Spleen (tissue), 11 donors: ENCODE measurements at regions not wholly inside any gene's neighbourhood (a gene's known extent, or its start where the extent isn't known, plus 50 kb on each side); places are given as distances from the start of the nearest gene placed in this dataset.

Experiments
- DNase-seq: peaks from one replicate; pipeline ENCODE4 v3.0.0-alpha.2; 2020
- H3K27ac ChIP-seq, 8 donors: fragments of 200-600 bp; sonication (generic) in 7 of 8; 1 replicate in 4 of 8; 2 replicates in 4 of 8; pipeline versions ENCODE4 v1.5.0 to v1.8.0; 2016 to 2021; ENCODE audit warnings: inconsistent platforms in 4 of 8, mild to moderate bottlenecking in 4 of 8, moderate library complexity in 1 of 8
- H3K27me3 ChIP-seq, 7 donors: fragments of 200-600 bp; sonication (generic) in 6 of 7; replicated peaks in 1 of 7; 1 replicate in 4 of 7; 2 replicates in 3 of 7; pipeline versions ENCODE4 v1.5.0 to v1.8.0; 2016 to 2021; ENCODE audit warnings: inconsistent platforms in 3 of 7, mild to moderate bottlenecking in 1 of 7
- H3K36me3 ChIP-seq, 6 donors: fragments of 200-600 bp; sonication (generic) in 5 of 6; 1 replicate in 4 of 6; 2 replicates in 2 of 6; pipeline versions ENCODE4 v1.5.0 to v1.8.0; 2016 to 2021; ENCODE audit warnings: inconsistent platforms in 2 of 6
- H3K4me1 ChIP-seq, 6 donors: fragments of 200-600 bp; sonication (generic) in 5 of 6; 1 replicate in 3 of 6; 2 replicates in 3 of 6; pipeline versions ENCODE4 v1.5.0 to v1.8.0; 2016 to 2021; ENCODE audit warnings: inconsistent platforms in 3 of 6
- H3K4me3 ChIP-seq, 8 donors: fragments of 200-600 bp; sonication (generic) in 7 of 8; 1 replicate in 4 of 8; 2 replicates in 4 of 8; pipeline versions ENCODE4 v1.5.0 to v1.8.0; 2016 to 2021; ENCODE audit warnings: inconsistent platforms in 4 of 8, mild to moderate bottlenecking in 4 of 8, moderate library complexity in 2 of 8
- H3K9me3 ChIP-seq, 8 donors: fragments of 200-600 bp; sonication (generic) in 7 of 8; 1 replicate in 4 of 8; 2 replicates in 4 of 8; pipeline versions ENCODE4 v1.5.0 to v1.8.0; 2016 to 2021; ENCODE audit warnings: inconsistent platforms in 4 of 8
- POLR2A ChIP-seq, 3 donors: fragments of 450-650 bp; IDR thresholded peaks; one replicate each; pipeline ENCODE4 v1.5.1; 2017; ENCODE audit warnings: antibody characterized with exemption in 3 of 3, mild to moderate bottlenecking in 1 of 3
- POLR2AphosphoS5 ChIP-seq, 3 donors: sonication (generic); formaldehyde crosslinking; IDR thresholded peaks; one replicate each; pipeline ENCODE4 v1.5.1; 2017; ENCODE audit warnings: antibody characterized with exemption in 3 of 3
- WGBS, 5 donors: extraction: QIAGEN DNeasy Blood & Tissue Kit in 3 of 5; methylation state at CpG; one replicate each; pipeline versions ENCODE4 v1.1.5 to v1.1.7; 2013 to 2018; 5-methylcytosine and 5-hydroxymethylcytosine counted together
- intact Hi-C: fragments of 100-400 bp; cut with DNase I; formaldehyde crosslinking; loops from one replicate; pipeline ENCODE4 v1.15.0; 2023; ENCODE audit warnings: low total_unique reads
- TF ChIP-seq, protein P1 (sequence below), 11 experiments: fragments of 200-600 bp in 7 of 11; fragments of 450-650 bp in 4 of 11; sonication (generic) in 4 of 11; IDR thresholded peaks in 8 of 11; conservative IDR thresholded peaks in 3 of 11; 1 replicate in 7 of 11; 2 replicates in 4 of 11; pipeline versions ENCODE4 v1.4.0 to v1.8.0; 2016 to 2021; ENCODE audit warnings: antibody characterized with exemption in 11 of 11, inconsistent platforms in 4 of 11, mild to moderate bottlenecking in 1 of 11
- donor health status: healthy with polysubstance abuse.
- donor health status: DM: no; HTN: no; CAD: no; lungs with moderate emphysema.
- donor health status: DM: no; HTN: no; CAD: no.
- donor health status: Bipolar disorder and iron deficiency.
- donor health status: healthy.
- donor health status: DM: no; HTN: no; CAD: no.
- donor health status: DM: yes; HTN: yes; CAD: no.

DNA sequence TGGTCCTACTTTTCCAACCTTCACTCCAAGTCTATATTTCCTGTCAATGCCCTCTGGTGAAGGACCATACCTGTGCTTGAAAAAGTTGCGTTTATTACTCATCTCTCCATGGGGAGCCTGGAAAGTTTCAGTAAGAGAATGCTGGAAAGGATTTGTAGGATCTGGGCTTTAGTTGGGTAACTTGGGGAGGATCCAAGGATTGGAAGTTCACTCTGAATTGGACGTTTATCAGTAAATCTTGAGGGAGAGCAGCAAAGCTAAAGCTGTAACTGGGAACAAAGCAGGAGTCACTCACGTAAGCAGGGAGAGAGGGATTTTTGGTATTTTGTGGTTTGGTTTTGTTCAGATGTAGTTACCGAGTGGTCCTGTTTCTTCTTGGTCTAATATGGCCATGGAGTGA, 51.4 kb upstream of the NPVF start:
- WGBS, 5 donors, result 81 to 88% (median 83%) methylated on average over 4 of the region's 4 CpGs
- TF ChIP-seq POLR2AphosphoS5 (IDR thresholded peaks at IDR 0.05), result no peak

DNA sequence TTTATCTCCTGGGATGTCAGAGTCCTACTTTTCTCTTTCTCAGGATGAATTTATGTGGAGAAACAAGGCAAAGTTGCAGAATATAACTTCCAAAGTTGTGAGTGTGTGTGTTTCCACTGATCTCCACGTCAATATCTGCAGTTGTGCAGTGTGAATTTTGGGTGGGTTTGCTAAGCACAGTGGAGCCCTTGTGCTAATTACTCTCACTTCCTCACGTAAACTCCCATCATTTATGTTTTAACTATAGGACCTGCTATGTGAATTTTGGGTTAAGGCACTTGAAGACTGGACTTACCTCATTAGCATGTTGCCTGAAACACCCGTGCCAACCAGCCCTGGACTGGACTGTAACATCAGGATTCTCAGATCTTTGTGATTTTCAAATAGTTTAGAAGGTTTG, 51.9 kb upstream of the NPVF start:
- Histone ChIP-seq H3K36me3 (no peaks in the 10 kb centered on the region), H3K27ac (no peak overlapping the region), H3K4me1 (no peaks in the 10 kb centered on the region), H3K4me3 (no peak overlapping the region), H3K9me3 (no peaks in the 10 kb centered on the region), H3K27me3 (no peaks in the 10 kb centered on the region)
- TF ChIP-seq POLR2A (IDR thresholded peaks at IDR 0.05), result no peak
- TF ChIP-seq, protein P1, sequence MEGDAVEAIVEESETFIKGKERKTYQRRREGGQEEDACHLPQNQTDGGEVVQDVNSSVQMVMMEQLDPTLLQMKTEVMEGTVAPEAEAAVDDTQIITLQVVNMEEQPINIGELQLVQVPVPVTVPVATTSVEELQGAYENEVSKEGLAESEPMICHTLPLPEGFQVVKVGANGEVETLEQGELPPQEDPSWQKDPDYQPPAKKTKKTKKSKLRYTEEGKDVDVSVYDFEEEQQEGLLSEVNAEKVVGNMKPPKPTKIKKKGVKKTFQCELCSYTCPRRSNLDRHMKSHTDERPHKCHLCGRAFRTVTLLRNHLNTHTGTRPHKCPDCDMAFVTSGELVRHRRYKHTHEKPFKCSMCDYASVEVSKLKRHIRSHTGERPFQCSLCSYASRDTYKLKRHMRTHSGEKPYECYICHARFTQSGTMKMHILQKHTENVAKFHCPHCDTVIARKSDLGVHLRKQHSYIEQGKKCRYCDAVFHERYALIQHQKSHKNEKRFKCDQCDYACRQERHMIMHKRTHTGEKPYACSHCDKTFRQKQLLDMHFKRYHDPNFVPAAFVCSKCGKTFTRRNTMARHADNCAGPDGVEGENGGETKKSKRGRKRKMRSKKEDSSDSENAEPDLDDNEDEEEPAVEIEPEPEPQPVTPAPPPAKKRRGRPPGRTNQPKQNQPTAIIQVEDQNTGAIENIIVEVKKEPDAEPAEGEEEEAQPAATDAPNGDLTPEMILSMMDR (IDR thresholded peaks at IDR 0.05 in 8 of 11, conservative IDR thresholded peaks at IDR 0.05 in 3 of 11), result no peak
- intact Hi-C loops, result no loop called here
- DNase-seq, result no peak
- WGBS, 5 donors, result 71 to 90% (median 75%) methylated on average over 3 of the region's 3 CpGs

More for the DNA sequence above, 51.4 kb upstream of the NPVF start:
- intact Hi-C loops, result no loop called here
- no peak overlapping the region for H3K27ac ChIP-seq
- H3K27me3 ChIP-seq, result no peaks in the 10 kb centered on the region
- no peaks in the 10 kb centered on the region for H3K9me3 ChIP-seq
- DNase-seq, result no peak
- no peaks in the 10 kb centered on the region for H3K36me3 ChIP-seq
- no peak overlapping the region for H3K4me3 ChIP-seq
- H3K4me1 ChIP-seq, result no peaks in the 10 kb centered on the region

DNA sequence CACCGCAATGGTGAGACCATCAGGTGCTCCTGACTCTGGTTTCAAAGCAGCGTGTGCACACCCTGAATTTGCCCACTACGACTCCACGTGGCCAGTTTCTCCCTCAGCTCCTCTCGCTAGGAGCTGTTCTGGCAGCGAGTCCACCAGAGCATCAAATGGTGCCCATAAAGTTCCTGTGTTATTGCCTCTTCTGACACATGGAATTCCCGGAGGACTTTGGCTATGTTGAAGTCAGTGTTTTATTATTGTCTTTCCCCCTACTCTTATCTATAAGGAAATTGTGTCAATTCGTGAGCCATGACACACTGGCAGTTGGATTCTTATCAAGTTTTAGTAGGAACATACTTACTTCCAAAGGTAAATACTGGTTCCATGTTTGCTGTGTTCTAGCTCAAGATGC, 53.9 kb upstream of the NPVF start:
- WGBS, 5 donors, result 83 to 91% (median 87%) methylated on average over 8 of the region's 8 CpGs
- Histone ChIP-seq H3K9me3 (no peaks in the 10 kb centered on the region), H3K4me1 (no peaks in the 10 kb centered on the region), H3K27ac (no peak overlapping the region), H3K36me3 (no peaks in the 10 kb centered on the region), H3K4me3 (no peak overlapping the region), H3K27me3 (no peaks in the 10 kb centered on the region)
- no peak for DNase-seq
- TF ChIP-seq, protein P1 (IDR thresholded peaks at IDR 0.05 in 8 of 11, conservative IDR thresholded peaks at IDR 0.05 in 3 of 11), result no peak
- TF ChIP-seq POLR2A (IDR thresholded peaks at IDR 0.05), result no peak
- TF ChIP-seq POLR2AphosphoS5 (IDR thresholded peaks at IDR 0.05), result no peak
- intact Hi-C loops, result no loop called here

DNA sequence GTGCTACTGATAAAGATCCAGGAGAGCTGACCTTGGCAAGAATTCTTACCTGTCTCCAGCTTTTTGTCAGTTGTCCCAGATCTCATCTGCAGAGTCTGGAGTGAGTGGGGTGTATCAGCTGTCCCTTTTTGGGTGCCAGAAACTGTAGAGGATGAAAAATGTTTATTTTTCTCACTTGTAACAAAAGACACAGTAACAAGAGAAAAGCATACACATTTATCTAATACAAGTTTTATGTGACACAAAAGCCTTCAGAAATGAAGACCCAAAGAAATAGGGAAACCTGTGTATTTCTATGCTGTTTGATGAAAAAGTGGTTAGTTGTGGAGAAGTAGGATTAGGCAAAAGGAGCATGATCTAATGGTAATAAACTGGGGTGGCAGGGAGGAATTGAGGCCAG, 58.5 kb upstream of the NPVF start:
- TF ChIP-seq POLR2A (IDR thresholded peaks at IDR 0.05) (no peak), POLR2AphosphoS5 (IDR thresholded peaks at IDR 0.05) (no peak)
- TF ChIP-seq, protein P1 (IDR thresholded peaks at IDR 0.05 in 8 of 11, conservative IDR thresholded peaks at IDR 0.05 in 3 of 11), result no peak
- no peak overlapping the region for H3K4me3 ChIP-seq
- intact Hi-C loops, result no loop called here

DNA sequence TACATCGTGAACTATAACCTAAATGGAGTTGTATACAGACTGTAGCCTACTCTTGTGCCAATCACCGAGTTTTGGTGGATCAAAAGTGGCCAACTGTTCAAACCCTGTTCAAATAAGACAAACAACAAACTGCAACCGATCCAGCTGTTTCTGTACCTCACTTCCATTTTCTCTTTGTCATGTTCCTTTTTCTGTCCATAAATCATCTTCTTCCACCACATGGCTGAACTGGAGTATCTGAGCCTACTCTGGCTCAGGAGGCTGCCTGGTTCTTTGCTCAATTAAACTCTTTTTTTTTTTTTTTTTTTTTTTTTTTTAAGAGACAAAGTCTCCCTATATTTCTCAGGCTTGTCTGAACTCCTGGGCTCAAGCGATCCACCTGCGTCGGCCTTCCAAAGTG, 59.0 kb upstream of the NPVF start:
- DNase-seq, result no peak
- Histone ChIP-seq H3K4me1 (no peaks in the 10 kb centered on the region), H3K27me3 (no peaks in the 10 kb centered on the region), H3K4me3 (no peak overlapping the region), H3K9me3 (no peaks in the 10 kb centered on the region), H3K27ac (no peak overlapping the region), H3K36me3 (no peaks in the 10 kb centered on the region)
- 74 to 83% (median 81%) methylated on average over 6 of the region's 6 CpGs for whole genome bisulfite sequencing, 5 donors
- TF ChIP-seq POLR2A (IDR thresholded peaks at IDR 0.05) (no peak), POLR2AphosphoS5 (IDR thresholded peaks at IDR 0.05) (no peak)
- TF ChIP-seq, protein P1 (IDR thresholded peaks at IDR 0.05 in 8 of 11, conservative IDR thresholded peaks at IDR 0.05 in 3 of 11), result no peak
- intact Hi-C loops, result no loop called here

More for the DNA sequence above, 58.5 kb upstream of the NPVF start:
- Histone ChIP-seq H3K4me1 (no peaks in the 10 kb centered on the region), H3K27ac (no peak overlapping the region), H3K27me3 (no peaks in the 10 kb centered on the region), H3K9me3 (no peaks in the 10 kb centered on the region), H3K36me3 (no peaks in the 10 kb centered on the region)
- DNase-seq, result no peak
